ENCODE measurements at regions not wholly inside any gene's neighbourhood (a gene's known extent, or its start where the extent isn't known, plus 50 kb on each side); places are given as distances from the start of the nearest gene placed in this dataset.

DNA sequence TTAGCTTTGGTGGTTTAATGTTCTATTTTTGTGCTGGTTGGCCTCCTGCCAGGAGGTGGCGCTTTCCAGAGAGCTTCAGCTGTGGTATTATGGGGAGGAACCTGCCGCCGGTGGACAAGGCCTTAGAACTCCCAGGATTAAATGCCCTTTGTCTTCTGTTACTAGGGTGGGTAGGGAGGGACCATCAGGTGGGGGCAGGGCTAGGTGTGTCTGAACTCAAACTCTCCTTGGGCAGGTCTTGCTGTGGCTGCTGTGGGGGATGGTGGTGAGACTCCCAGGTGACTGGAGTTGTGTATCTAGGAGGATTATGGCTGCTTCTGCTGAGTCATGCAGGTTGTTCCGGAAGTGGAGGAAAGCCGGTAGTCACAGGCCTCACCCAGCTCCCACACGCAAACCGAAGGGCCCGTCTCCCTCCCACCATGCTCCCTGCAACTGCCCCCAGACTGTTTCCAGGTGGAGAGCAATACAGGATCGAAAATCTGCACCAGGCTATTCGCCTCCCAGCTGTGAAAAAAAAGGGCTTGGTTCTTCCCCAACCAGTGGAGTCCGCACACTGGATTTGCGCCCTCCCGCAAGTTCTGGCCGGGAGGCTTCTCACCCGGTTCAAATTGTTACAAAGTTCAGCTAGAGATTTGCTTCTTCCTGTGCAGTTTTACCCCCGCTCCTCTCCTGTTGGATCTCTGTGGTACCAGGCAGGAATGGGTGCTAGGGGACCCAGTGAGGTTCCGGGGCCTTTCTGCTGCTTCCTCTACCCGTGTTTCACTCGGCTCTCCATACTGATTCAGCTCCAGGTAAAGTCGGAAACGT lies 220.5 kb downstream of the CENPF start:
- DNase-seq (ENCODE audit: low spot score) = no peak

DNA sequence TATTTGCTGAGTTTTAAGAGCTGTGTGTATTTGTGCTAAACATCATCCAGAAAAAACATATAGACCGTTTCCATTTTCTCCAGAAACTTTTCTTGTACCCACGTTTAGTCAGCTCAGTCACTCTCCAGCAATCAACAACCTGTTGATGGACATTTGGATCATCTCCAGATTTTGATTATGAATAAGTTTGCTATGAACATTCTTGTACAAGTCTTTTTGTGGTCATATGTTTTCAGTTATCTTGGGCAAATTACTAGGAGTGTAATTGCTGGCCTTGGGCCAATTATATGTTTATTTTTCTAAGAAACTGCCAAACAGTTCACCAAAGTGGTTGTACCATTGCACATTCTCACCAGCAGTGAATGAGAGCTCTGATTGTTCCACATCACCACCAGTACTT lies 221.8 kb downstream of the CENPF start:
- no peak for DNase-seq (ENCODE audit: low spot score)

DNA sequence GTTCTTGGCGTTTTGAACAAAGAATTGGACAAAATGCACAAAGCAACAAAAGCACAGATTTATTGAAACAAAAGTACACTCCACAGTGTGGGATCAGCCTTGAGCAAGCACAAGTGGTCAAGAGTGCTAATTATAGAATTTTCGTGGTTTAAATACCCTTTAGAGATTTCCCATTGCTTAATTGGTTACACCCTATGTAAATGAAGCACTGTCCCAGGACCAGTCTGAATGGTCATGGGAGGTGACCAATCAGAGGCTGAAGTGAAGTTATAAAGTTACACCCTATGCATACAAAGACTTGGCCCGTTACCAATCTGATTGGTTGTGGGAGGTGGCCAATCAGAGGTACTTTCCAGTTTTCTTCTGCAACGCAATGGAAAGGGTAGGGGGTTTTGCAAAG lies 223.6 kb downstream of the CENPF start:
- DNase-seq (ENCODE audit: low spot score) = no peak

DNA sequence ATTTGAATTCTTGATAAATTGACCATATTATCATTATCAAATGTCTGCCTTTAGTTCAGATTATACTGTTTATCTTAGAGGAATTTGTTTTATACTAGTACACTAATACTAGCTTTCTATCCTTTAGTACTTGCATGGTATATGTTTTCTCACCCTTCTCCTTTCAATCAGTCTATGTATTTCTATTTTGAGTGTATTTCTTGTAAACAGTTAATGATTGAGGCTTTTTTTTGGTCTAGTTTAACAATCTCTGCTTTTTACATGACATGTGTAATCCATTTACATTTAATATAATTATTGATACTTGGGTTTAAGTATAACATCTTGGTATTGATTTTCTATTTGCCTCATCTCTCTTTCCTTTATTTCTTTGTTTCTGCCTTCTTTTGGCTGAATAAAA lies 224.9 kb downstream of the CENPF start:
- DNase-seq (ENCODE audit: low spot score) = no peak

DNA sequence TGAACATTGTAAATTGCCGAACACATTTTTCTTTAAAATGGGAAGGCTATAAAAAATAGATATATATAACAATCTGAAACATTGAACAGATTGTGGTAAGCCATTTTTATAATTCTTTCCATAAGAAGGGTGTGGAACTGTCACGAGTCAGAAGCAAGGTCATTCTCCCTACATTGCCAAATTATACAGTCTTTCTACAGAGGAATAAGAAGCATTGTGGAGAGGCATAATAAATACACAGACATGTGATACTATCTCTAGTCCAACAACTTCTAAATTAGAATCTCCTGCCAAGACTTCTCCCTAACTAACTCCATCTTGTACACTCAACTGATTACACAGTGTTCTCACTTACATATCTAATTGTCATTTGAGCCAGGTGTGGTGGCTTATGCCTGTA lies 227.9 kb downstream of the CENPF start:
- DNase-seq (ENCODE audit: low spot score) = no peak

DNA sequence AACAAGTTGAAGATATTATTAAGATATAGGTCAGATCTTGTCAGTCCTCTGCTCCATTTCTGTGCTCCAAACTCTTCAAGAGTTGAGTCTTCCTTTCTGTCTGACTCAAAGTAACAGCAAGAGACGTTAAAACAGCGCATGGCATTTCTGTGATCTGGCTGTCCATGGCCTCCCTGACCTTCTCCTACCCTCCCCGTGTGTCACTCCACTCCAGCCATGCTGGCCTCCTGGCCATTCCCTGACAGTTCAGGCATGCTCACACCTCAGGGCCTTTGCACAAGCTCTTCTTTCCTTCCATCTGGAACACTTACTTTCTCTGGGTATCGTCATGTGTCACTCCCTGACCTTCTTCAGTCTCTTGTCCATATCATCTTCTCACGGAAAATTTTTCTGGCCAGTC lies 229.0 kb downstream of the CENPF start:
- DNase-seq (ENCODE audit: low spot score) = no peak

DNA sequence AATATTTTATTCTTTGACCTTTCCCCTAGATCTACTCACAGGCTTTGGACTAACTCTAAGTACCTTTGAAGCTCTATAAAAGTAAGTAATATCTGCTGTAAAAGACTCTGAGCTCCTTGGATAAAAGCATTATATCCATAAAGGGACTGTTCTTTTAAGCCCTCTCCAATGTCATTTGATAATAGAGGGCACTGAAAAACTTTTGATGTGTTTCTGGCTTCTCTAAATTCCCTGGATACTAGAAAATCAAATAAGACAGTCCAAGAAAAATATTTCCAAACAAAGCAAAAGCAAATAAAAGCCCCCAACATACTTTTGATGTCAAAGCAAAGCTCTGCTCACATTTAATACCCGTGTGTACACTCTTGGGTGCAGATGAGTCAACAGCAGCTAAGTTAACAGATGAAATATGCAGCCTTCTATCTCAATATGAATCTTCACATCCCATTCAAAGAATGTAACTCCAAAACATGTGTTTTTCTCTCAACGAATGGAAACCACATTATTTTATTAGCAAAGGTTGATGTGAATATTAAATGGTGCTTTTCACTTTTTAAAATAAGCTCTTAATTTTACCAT lies 230.3 kb downstream of the CENPF start:
- DNase-seq (ENCODE audit: low spot score) = no peak

DNA sequence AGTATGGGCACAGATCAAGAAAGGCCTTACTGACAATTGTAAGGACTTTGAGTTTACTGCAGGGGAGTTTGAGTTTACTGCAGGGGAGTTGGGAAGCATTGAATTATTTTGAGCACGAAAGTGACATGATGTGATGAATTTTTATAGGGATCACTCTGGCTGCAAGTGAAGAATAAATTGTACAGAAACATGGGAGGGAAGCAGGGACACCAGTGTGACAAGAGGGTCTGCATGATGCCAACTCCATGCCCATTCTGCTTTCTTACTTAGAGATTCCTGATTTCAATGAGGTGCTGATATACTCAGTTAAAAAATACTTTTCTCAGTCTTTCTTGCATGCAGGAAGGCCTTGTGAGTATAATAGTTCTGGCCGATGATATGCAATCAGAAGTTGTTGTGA lies 234.4 kb downstream of the CENPF start:
- no peak for DNase-seq (ENCODE audit: low spot score)

DNA sequence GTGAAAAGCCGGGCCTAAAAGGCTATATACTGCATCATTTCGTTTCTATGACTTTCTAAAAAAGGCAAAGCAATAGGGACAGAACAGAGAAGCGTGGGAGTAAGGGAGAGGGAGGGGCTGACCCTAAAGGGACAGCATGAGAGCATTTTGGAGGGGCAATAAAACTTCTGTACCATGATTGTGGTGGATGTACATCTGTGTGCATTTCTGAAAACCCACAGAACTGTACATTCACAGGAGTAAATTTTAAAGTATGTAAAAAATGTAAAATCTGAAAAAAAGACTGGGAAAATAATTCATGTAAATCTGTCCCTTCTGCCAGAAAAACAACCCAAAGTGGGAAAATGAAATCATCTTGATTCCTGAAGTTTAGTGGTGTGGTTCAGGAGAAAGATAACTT lies 235.4 kb downstream of the CENPF start:
- DNase-seq (ENCODE audit: low spot score) = no peak

DNA sequence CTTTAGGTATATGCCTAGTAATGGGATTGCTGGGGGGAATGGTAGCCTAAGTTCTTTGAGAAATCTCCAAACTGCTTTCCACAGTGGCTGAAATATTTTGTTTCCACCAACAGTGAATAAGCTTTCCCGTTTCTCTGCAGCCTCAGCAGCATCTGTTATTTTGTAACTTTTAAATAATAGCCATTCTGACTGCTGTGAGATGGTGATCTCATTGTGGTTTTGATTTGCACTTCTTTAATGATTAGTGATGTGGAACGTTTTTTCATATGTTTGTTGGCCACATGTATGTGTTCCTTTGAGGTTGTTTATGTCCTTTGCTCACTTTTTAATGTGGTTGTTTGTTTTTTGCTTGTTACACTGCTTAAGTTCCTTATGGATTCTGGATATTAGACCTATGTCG lies 237.4 kb downstream of the CENPF start:
- no peak for DNase-seq (ENCODE audit: low spot score)

DNA sequence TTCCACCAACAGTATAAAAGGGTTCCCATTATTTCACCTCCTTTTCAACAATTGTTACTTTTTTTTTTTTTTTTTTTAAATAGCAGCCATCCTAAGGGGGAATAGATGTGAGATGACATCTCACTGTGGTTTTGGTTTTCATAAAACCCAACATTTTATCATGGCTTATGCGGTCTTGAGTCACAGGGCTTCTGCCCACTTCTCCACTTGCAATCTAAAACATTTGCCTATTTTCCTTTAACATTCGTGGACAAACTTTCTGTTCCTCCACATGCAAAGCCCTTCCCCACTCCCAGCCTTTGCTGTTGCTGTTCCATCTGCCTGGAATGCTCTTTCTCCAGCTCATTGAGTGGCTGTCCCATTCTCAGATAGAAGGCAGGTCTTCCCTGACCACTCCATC lies 239.7 kb upstream of the KCNK2 start:
- no peak for DNase-seq (ENCODE audit: low spot score)

DNA sequence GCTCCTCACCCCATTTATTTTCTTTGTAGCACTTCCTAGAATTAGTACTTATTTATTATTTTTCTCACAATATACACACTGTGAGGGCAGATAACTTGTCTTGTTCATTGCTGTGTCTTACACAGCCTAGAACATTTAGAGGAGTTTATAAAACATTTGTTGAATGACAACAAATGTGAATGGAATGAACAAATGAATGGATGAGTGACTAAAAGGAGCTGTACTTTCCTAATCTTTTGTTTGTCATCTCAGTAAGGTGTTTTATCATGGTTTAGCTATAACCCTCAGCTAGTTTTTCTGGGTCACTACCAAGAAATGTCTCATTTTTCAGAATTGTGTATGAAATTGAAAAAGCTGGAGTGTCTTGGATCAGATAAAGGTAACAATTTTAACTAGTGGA lies 239.3 kb upstream of the KCNK2 start:
- no peak for DNase-seq (ENCODE audit: low spot score)

DNA sequence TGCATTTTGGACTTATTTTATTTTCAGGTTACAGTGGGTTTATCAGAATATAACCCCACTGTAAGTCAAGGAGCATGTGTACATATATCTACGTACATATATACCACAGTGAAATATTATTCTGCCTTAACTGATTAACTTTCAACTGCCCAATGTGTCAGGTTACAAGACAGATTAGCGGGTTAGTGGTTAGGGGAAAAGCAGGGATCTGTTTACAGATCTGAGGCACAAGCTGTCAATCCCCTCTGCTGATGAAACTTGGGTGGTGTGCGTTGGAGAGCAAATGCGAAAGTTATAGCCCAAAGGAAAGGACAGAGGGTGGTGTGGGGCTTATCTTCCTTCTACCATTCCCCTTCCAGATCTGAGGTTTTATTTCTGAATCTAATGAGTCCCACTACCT lies 238.2 kb upstream of the KCNK2 start:
- DNase-seq (ENCODE audit: low spot score) = no peak

DNA sequence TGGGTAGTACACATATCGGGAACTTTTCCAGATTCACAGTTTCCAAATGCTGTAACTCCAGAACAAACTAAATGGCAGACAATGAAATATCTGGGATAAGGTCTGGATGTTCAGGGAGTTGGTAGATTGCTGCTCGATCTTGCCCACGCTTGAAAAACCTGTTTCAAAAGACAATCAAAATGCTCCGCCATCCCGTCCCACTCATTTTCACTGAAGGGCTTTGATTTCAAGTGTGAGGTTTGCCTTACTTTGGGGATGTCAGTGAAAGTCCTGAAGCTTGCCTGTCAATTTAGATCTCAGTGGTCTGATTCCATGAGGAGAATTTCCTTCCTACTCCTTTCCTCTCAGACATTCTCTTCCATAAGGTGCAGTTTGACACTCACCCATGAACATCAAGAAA lies 236.3 kb upstream of the KCNK2 start:
- no peak for DNase-seq (ENCODE audit: low spot score)

DNA sequence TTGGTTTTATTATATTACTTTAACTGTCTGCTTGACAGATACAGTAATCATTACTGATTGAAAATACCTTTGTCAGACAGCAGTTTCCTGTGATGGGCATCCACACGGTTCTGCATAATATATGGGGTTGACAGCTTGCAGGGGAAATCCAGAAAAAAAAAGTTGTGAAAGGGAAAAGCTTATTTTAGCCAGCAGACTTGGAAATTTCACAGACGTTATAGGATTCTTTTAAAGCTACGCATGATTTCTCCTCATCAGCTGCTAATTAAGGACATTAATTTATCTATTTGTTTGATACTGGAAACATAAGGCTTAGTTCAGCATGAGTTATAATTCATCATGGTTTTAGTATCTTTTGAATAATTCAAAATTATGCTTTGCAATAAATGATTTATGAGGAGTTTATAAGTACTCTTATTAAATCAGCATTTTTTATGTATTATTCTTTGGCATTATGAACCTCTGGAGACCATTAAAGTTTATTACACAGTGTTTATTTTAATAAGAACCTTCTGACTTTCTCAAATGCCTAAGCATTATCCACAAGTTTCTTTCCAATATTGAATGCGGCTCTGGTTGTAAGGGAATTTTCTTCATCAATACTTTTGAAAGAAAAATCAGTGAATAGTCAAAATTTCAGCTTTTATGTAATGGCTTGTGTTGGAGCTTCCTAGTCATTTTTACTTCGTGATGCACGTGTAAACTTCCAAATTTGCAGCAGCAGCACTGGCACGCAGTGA lies 235.3 kb upstream of the KCNK2 start:
- DNase-seq (ENCODE audit: low spot score) = no peak

DNA sequence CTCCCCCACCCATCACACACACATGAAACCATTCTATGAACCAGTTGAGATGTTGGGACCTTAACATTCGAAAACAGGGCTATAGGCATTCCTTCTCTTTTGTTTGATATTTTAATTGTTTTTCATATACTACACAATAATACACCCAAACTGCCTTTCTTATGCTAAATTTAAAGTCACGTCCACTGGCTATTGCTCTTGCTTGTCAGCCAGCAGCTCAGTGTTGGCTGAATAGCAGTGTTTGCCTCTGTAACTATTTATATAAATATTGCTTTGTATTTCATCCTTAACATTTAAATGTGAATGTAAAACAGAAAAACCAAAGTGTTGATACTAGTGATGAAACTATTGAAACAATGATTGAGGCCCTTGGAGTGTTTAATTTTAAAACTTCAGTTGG lies 234.4 kb upstream of the KCNK2 start:
- DNase-seq (ENCODE audit: low spot score) = no peak

DNA sequence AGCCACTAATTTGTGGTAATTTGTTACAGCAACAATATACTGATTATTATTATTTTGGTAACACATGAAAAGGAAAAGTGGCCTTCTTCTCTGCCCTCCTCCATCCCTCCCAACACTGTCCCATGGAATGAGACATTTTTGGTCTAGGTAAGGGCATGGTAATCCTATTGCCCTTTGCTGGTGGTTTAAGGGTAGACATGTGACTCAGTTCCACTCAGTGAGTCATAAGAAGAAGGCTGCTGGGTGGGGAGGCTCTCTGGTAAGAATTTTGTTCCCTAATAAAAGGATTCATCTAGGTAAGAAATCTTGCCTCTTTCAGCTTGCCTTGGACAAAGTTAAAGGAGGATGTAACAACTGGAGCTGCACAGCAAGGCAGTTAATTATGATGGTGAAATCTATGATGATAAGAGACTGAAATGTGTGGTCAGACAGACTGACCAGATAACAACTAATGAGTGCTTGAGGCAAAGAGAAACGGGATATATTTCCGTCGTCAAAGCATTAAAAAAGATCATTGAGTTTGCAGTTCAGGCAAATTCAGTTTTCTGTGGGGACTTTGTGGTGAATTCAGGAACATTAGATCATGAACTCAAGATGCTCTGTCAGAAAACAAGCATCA lies 232.0 kb upstream of the KCNK2 start:
- no peak for DNase-seq (ENCODE audit: low spot score)

DNA sequence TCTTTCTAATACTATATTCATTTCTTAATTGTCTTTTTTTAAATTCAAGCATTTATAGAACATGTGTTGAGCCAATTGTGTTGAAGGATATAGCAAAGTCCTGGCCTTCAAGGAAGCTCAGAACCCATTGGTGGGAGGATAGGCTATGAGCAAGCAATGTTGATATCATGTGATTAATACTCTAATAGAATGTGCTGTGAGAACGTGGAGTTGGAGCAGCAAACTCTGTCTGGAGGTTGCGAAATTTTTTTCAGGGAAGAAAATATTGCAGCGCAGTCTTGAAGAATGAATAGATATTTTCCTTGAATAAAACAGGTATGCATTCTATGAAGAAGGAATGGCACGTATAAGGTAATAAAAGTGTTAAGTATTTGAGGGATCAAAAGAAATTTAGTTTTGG lies 229.2 kb upstream of the KCNK2 start:
- no peak for DNase-seq (ENCODE audit: low spot score)

DNA sequence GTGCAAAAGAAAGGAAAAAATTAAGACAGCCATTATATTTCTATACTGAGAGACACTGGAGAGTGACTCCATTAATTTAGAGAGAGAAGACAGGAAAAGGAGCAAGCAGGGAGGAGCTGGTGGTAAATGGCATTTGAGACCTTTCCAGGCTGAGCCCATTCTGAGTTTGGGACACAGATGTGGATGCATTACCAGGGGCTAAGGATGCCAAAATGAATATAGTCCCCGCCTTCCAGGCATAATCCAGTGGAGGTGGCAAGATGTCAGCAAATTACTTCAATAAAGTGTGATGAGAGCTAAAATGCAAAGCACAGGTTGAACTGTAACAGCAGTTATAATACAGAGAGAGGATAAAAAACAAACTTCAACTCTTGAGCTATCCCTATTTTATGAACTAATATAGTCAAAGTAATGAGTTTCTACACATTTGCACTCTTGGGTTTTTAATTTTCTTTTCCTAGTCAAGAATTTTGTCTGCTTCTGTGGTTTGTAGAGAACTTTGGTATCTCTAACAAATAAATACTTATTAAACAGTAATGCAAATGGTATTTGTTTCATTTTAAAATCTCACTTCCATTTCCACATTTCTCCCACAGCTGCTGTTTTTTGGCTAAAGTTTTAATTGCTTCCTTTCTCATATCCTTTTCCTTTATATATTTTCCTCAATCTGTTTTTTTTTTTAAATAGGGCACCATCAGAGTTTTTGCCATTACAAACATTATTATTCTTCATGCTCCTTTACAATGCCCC lies 228.2 kb upstream of the KCNK2 start:
- no peak for DNase-seq (ENCODE audit: low spot score)

DNA sequence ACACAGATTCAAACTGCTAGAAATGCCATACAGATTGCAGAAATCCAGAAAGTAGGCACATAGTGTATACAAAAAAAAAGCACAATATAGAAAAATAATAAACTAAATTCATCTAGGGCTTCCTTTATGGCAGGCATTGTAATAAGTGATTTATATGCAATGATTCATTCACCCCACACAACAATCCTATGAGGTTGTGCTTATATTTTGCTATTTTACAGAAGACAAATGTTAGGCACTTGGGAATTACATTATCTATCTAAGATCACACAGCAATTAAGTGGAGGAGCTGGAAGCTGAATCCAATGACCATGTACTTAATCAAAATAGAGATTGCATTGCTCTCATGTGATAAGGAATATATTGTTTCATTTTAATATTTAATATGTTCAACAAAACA lies 225.7 kb upstream of the KCNK2 start:
- DNase-seq (ENCODE audit: low spot score) = no peak

DNA sequence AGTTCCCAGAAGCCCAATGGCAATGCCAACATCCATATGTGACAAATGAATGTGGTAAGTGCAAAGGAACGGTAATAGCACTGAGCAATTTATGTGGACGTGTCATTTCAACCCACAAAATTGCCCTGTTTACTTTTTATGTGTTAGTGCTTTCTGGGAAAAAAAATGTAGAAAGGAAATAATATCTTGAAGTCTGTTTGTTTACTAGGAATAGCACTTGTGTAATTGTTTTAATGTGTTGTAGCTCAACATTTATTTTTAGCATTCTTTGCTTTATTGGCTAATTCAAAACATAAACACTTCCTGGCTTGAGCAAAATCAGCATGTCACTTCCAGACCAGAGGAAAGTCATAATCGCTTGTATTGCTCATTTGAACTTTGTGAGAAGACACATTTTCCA lies 224.8 kb upstream of the KCNK2 start:
- no peak for DNase-seq (ENCODE audit: low spot score)

DNA sequence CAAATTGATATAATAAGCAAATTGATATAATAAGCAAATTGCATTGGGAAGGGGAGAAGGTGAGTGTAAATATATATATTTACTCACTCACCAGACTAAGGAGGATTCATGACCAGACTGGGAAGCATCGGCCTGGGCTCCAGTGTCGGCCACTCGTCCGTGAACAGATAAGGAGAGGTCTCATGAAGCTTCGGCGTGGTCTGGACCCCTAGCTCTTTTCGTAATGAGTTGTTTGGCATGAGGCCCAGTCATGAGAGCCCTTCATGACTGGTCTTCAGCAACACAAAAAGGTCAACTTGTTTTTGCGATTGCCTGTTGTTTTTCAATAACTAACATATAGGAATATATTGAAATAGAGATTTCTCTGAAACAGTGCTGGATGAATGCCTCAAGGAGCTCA lies 222.9 kb upstream of the KCNK2 start:
- no peak for DNase-seq (ENCODE audit: low spot score)
